HCT116 (cell line): ENCODE measurements at regions not wholly inside any gene's neighbourhood (a gene's known extent, or its start where the extent isn't known, plus 50 kb on each side); places are given as distances from the start of the nearest gene placed in this dataset.
A peak's percentile ranks its signal among the peaks of the same experiment; 100 is the strongest.

Source experiments
- ATAC-seq: fragments of 200-7000 bp; cut with Tn5 transposase; 2 replicates; pipeline ENCODE4 v1.9.1; 2020; ENCODE audit warnings: mild to moderate bottlenecking, moderate library complexity
- BruUV-seq: library from RNA; stranded (reverse); fragments of 400-500 nt; replicated peaks from 2 replicates; lab custom pipeline; 2021; lab: Mats Ljungman, UMichigan
- CTCF ChIA-PET: fragments of 300-600 bp; sonication (Branson Sonifier 250); formaldehyde crosslinking; loops from one replicate; lab custom pipeline; 2021; ENCODE audit warnings: antibody characterized with exemption; lab: Charles Lee
- POLR2A ChIA-PET: fragments of 300-600, 350-600 bp; sonication (Branson Sonifier 250); formaldehyde crosslinking; loops from one replicate; lab custom pipeline; 2021; ENCODE audit warnings: antibody characterized with exemption; lab: Charles Lee
- RAD21 ChIA-PET, 2 experiments: fragments of 300-600 bp; sonication (Branson Sonifier 250); formaldehyde crosslinking; loops; one replicate each; lab custom pipeline; 2023; ENCODE audit warnings: low total read pairs in 2 of 2; ENCODE audit not compliant: uncharacterized antibody in 2 of 2, unreplicated experiment in 2 of 2, low non-redundant PET in 1 of 2; lab: Charles Lee
- DNase-seq: peaks from one replicate; pipeline ENCODE4 v3.0.0-alpha.2; 2010; ENCODE audit warnings: low read depth, low spot score
- H2AFZ ChIP-seq: fragments of 200-600 bp; shearing (Covaris generic), sonication (generic); 2 replicates; pipeline ENCODE4 v1.6.1; 2017; ENCODE audit warnings: low read depth, mixed run types, mixed read lengths, antibody characterized with exemption, low read length; ENCODE audit not compliant: poor library complexity, severe bottlenecking
- H3K27ac ChIP-seq: 2 replicates; pipeline ENCODE4 v1.5.1; 2012; ENCODE audit warnings: low read depth, low read length
- H3K27me3 ChIP-seq: fragments of 200-600 bp; sonication (generic); 2 replicates; pipeline ENCODE4 v1.6.1; 2016; ENCODE audit warnings: mixed run types, low read length, mixed read lengths; ENCODE audit not compliant: insufficient read depth
- H3K36me3 ChIP-seq, 2 experiments: fragments of 200-500 bp in 1 of 2; fragments of 200-600 bp in 1 of 2; sonication (Bioruptor generic) in 1 of 2; sonication (generic) in 1 of 2; 2 replicates each; pipeline versions ENCODE4 v1.5.1 to v1.6.1; 2014 to 2016; ENCODE audit warnings: low read length in 2 of 2, inconsistent platforms in 1 of 2, mixed read lengths in 1 of 2, mixed run types in 1 of 2; ENCODE audit not compliant: insufficient read depth in 2 of 2, control insufficient read depth in 1 of 2
- H3K4me1 ChIP-seq, 2 experiments: fragments of 200-600 bp in 1 of 2; sonication (generic) in 1 of 2; 2 replicates each; pipeline versions ENCODE4 v1.5.1 to v1.6.1; 2012 to 2017; ENCODE audit warnings: low read length in 2 of 2, inconsistent platforms in 1 of 2, mild to moderate bottlenecking in 1 of 2, mixed read lengths in 1 of 2, mixed run types in 1 of 2, moderate library complexity in 1 of 2; ENCODE audit not compliant: insufficient read depth in 2 of 2, control insufficient read depth in 1 of 2
- H3K4me2 ChIP-seq: fragments of 200-600 bp; sonication (generic); 2 replicates; pipeline ENCODE4 v1.6.1; 2017; ENCODE audit warnings: mixed run types, low read length, mixed read lengths
- H3K4me3 ChIP-seq, 2 experiments: fragments of 200-600 bp in 1 of 2; sonication (generic) in 1 of 2; replicated peaks in 1 of 2; 2 replicates each; pipeline ENCODE4 v1.5.1; 2011 to 2016; ENCODE audit warnings: low read length in 2 of 2, control low read depth in 1 of 2, low read depth in 1 of 2, mild to moderate bottlenecking in 1 of 2, mixed read lengths in 1 of 2, mixed run types in 1 of 2
- H3K79me2 ChIP-seq: fragments of 200-600 bp; sonication (generic); 2 replicates; pipeline ENCODE4 v1.6.1; 2017; ENCODE audit warnings: mild to moderate bottlenecking, mixed run types, low read length, moderate library complexity, mixed read lengths; ENCODE audit not compliant: insufficient read depth
- H3K9ac ChIP-seq: fragments of 200-600 bp; sonication (generic); 2 replicates; pipeline ENCODE4 v1.6.1; 2016; ENCODE audit warnings: low read length, mixed read lengths
- H3K9me2 ChIP-seq: fragments of 200-600 bp; sonication (generic), shearing (Covaris generic); 2 replicates; pipeline ENCODE4 v1.6.1; 2017; ENCODE audit warnings: mixed run types, mild to moderate bottlenecking, moderate library complexity; ENCODE audit not compliant: insufficient read depth
- H3K9me3 ChIP-seq, 2 experiments: fragments of 200-500 bp in 1 of 2; fragments of 200-600 bp in 1 of 2; sonication (Bioruptor generic) in 1 of 2; sonication (generic) in 1 of 2; 2 replicates each; pipeline ENCODE4 v1.6.1; 2014 to 2017; ENCODE audit warnings: low read length in 2 of 2, mixed read lengths in 2 of 2, inconsistent platforms in 1 of 2, low read depth in 1 of 2, mild to moderate bottlenecking in 1 of 2, mixed run types in 1 of 2, moderate library complexity in 1 of 2; ENCODE audit not compliant: control insufficient read depth in 1 of 2, insufficient read depth in 1 of 2
- H4K20me1 ChIP-seq: fragments of 200-600 bp; sonication (generic), shearing (Covaris generic); 2 replicates; pipeline ENCODE4 v1.6.1; 2017; ENCODE audit warnings: mixed run types, mild to moderate bottlenecking, moderate library complexity; ENCODE audit not compliant: insufficient read depth
- CEBPB ChIP-seq: IDR thresholded peaks from 2 replicates; pipeline ENCODE4 v1.6.1; 2012; ENCODE audit warnings: low read depth
- CTCF ChIP-seq, 3 experiments: fragments of 200-600 bp in 1 of 3; sonication (generic) in 1 of 3; IDR thresholded peaks in 2 of 3; conservative IDR thresholded peaks in 1 of 3; 2 replicates each; pipeline ENCODE4 v1.5.1; 2012 to 2017; ENCODE audit warnings: low read depth in 2 of 3, low read length in 2 of 3, antibody characterized with exemption in 1 of 3, borderline replicate concordance in 1 of 3, control low read depth in 1 of 3, mild to moderate bottlenecking in 1 of 3, mixed read lengths in 1 of 3, mixed run types in 1 of 3, moderate library complexity in 1 of 3; ENCODE audit not compliant: insufficient read depth in 1 of 3
- EZH2 ChIP-seq: fragments of 200-600 bp; sonication (generic); IDR thresholded peaks from 2 replicates; pipeline ENCODE4 v1.6.1; 2017; ENCODE audit warnings: antibody characterized with exemption, mixed run types
- EZH2phosphoT487 ChIP-seq: fragments of 200-600 bp; IDR thresholded peaks from 2 replicates; pipeline ENCODE4 v1.6.1; 2018; ENCODE audit warnings: antibody characterized with exemption, borderline replicate concordance
- POLR2A ChIP-seq: IDR thresholded peaks from 2 replicates; pipeline ENCODE4 v1.7.0; 2011; ENCODE audit warnings: borderline replicate concordance; ENCODE audit not compliant: insufficient read depth, insufficient read length; ENCODE audit errors: extremely low read depth
- POLR2AphosphoS5 ChIP-seq: IDR thresholded peaks from 2 replicates; pipeline ENCODE4 v1.6.1; 2011; ENCODE audit warnings: mild to moderate bottlenecking, low read depth, low read length, moderate library complexity
- SIN3A ChIP-seq: IDR thresholded peaks from 2 replicates; pipeline ENCODE4 v1.6.1; 2012; ENCODE audit warnings: low read depth
- TCF7L2 ChIP-seq: IDR thresholded peaks from 2 replicates; pipeline ENCODE4 v1.7.0; 2011; ENCODE audit warnings: borderline replicate concordance, inconsistent platforms; ENCODE audit not compliant: insufficient read depth, insufficient read length; ENCODE audit errors: extremely low read depth
- YY1 ChIP-seq: IDR thresholded peaks from 2 replicates; pipeline ENCODE4 v1.6.1; 2011; ENCODE audit warnings: low read length, low read depth, moderate library complexity, mild to moderate bottlenecking; ENCODE audit not compliant: insufficient replicate concordance; ENCODE audit errors: extremely low read depth
- ZBTB33 ChIP-seq: IDR thresholded peaks from 2 replicates; pipeline ENCODE4 v1.6.1; 2011; ENCODE audit warnings: mild to moderate bottlenecking, low read length, moderate library complexity; ENCODE audit not compliant: insufficient replicate concordance; ENCODE audit errors: extremely low read depth
- intact Hi-C: fragments of 100-400 bp; cut with micrococcal nuclease; formaldehyde crosslinking; loops from 2 replicates; pipeline ENCODE4 v1.10.0; 2022
- TF ChIP-seq, protein P1 (sequence below): IDR thresholded peaks from 2 replicates; pipeline ENCODE4 v1.6.1; 2012
- TF ChIP-seq, protein P2 (sequence below): IDR thresholded peaks from 2 replicates; pipeline ENCODE4 v1.6.1; 2012

GRCh38 chr5:93161661-93162654 lies 419.1 kb downstream of the NR2F1-AS1 start (continued):
- no peak for TF ChIP-seq EZH2phosphoT487
- TF ChIP-seq, protein P1, sequence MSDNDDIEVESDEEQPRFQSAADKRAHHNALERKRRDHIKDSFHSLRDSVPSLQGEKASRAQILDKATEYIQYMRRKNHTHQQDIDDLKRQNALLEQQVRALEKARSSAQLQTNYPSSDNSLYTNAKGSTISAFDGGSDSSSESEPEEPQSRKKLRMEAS: peak; percentile 24
- TF ChIP-seq CEBPB: peak; percentile 71
- no peak for TF ChIP-seq ZBTB33
- TF ChIP-seq CTCF (IDR thresholded peaks at IDR 0.05 in 2 of 3, conservative IDR thresholded peaks at IDR 0.05 in 1 of 3; ENCODE audit: borderline replicate concordance in 1 of 3, insufficient read depth in 1 of 3, low read depth in 2 of 3, low read length in 2 of 3): no peak

DNA sequence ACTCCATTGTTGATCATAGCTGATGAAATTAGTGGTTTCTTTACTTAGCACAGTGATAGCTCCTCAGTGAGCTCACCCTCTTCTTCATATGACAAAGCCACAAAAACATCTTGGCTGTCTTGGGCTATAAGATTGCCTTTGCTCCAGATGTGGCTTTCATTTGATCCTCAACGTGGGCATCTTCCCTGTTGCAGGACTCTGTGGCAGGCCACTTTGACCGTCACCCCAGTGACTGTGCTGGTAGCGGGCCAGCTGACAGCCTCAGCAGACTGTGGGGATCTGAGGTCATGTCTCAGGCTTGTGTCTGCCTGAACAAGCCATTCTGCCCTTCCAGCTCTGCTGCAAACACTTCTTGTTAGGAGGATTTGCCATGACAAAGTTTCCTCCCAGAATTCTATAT lies 422.2 kb downstream of the NR2F1-AS1 start:
- Histone ChIP-seq H2AFZ (no peak overlapping the region), H3K9me3 (no peaks in the 10 kb centered on the region), H4K20me1 (no peaks in the 10 kb centered on the region), H3K36me3 (no peaks in the 10 kb centered on the region), H3K9ac (no peak overlapping the region), H3K4me1 (peaks cover 60 to 70% of the 10 kb centered on the region in 2 experiments), H3K79me2 (0 out of 2 replicates have a peak, but pooled peaks cover 3% of the 10 kb centered on the region), H3K9me2 (no peaks in the 10 kb centered on the region), H3K4me3 (no peak overlapping the region), H3K4me2 (no peak overlapping the region), H3K27me3 (no peaks in the 10 kb centered on the region), H3K27ac (peak overlapping the region; percentile 56)
- no peak for TF ChIP-seq SIN3A
- TF ChIP-seq YY1: no peak
- no peak for TF ChIP-seq TCF7L2
- TF ChIP-seq EZH2: no peak
- TF ChIP-seq, protein P2, sequence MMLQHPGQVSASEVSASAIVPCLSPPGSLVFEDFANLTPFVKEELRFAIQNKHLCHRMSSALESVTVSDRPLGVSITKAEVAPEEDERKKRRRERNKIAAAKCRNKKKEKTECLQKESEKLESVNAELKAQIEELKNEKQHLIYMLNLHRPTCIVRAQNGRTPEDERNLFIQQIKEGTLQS: no peak
- no peak for TF ChIP-seq CTCF (IDR thresholded peaks at IDR 0.05 in 2 of 3, conservative IDR thresholded peaks at IDR 0.05 in 1 of 3; ENCODE audit: borderline replicate concordance in 1 of 3, insufficient read depth in 1 of 3, low read depth in 2 of 3, low read length in 2 of 3)
- TF ChIP-seq POLR2A: no peak
- no peak for TF ChIP-seq POLR2AphosphoS5
- POLR2A ChIA-PET: no interaction called here
- DNase-seq: no peak
- RAD21 ChIA-PET: no interaction called here
- no peak for ATAC-seq
- CTCF ChIA-PET: no interaction called here
- BruUV-seq: no TSS peak
- intact Hi-C loops: no loop called here
